Heart left ventricle (tissue), 16 donors: ENCODE measurements at regions not wholly inside any gene's neighbourhood (a gene's known extent, or its start where the extent isn't known, plus 50 kb on each side); places are given as distances from the start of the nearest gene placed in this dataset.

Experiments
- ATAC-seq, 4 donors: fragments of 200-7000 bp; cut with Tn5 transposase; one replicate each; pipeline ENCODE4 v1.9.1; 2020 to 2022; ENCODE audit warnings: moderate library complexity in 4 of 4, mild to moderate bottlenecking in 3 of 4, moderate number of reproducible peaks in 1 of 4
- DNase-seq, 5 donors: peaks; one replicate each; pipeline ENCODE4 v3.0.0-alpha.2; 2020
- H3K27ac ChIP-seq, 12 donors: fragments of 200-600 bp; sonication (generic) in 4 of 12; one replicate each; pipeline versions ENCODE4 v1.5.0 to v1.8.0; 2016 to 2022; ENCODE audit warnings: mild to moderate bottlenecking in 2 of 12
- H3K27me3 ChIP-seq, 9 donors: fragments of 200-600 bp; sonication (generic) in 2 of 9; one replicate each; pipeline versions ENCODE4 v1.5.1 to v1.8.0; 2016 to 2022; ENCODE audit warnings: mild to moderate bottlenecking in 3 of 9
- H3K36me3 ChIP-seq, 9 donors: fragments of 200-600 bp; sonication (generic) in 2 of 9; one replicate each; pipeline versions ENCODE4 v1.5.0 to v1.8.0; 2018 to 2022; ENCODE audit warnings: mild to moderate bottlenecking in 2 of 9
- H3K4me1 ChIP-seq, 12 donors: fragments of 200-600 bp; sonication (generic) in 4 of 12; one replicate each; pipeline versions ENCODE4 v1.5.0 to v1.8.0; 2016 to 2022; ENCODE audit warnings: mild to moderate bottlenecking in 3 of 12
- H3K4me3 ChIP-seq, 12 donors: fragments of 200-600 bp; sonication (generic) in 4 of 12; one replicate each; pipeline versions ENCODE4 v1.5.0 to v1.8.0; 2017 to 2022; ENCODE audit warnings: mild to moderate bottlenecking in 9 of 12, moderate library complexity in 4 of 12
- H3K9me3 ChIP-seq, 12 donors: fragments of 200-600 bp; sonication (generic) in 4 of 12; one replicate each; pipeline versions ENCODE4 v1.5.0 to v1.8.0; 2016 to 2022; ENCODE audit warnings: mild to moderate bottlenecking in 1 of 12
- CTCF ChIP-seq, 12 donors: fragments of 200-600 bp; sonication (generic) in 4 of 12; IDR thresholded peaks; one replicate each; pipeline versions ENCODE4 v1.5.0 to v1.8.0; 2018 to 2022; ENCODE audit warnings: antibody characterized with exemption in 12 of 12, mild to moderate bottlenecking in 5 of 12
- POLR2A ChIP-seq, 2 donors: fragments of 450-650 bp; IDR thresholded peaks; one replicate each; pipeline ENCODE4 v1.6.1; 2017; ENCODE audit warnings: antibody characterized with exemption in 2 of 2, mild to moderate bottlenecking in 2 of 2, moderate library complexity in 2 of 2
- whole genome bisulfite sequencing, 4 donors: extraction: QIAGEN DNeasy Blood & Tissue Kit in 2 of 4; methylation state at CpG; one replicate each; pipeline versions ENCODE4 v1.1.5 to v1.1.7; 2013 to 2018; 5-methylcytosine and 5-hydroxymethylcytosine counted together
- intact Hi-C, 10 donors: fragments of 100-400 bp; cut with DNase I; formaldehyde crosslinking; loops; one replicate each; pipeline versions ENCODE4 v1.11.1 to v1.14.2; 2022
- donor health status: ischemic (EF 13 %, LVEDD 7.1; RV severe dilation, severe dysfunction).
- donor health status: healthy with polysubstance abuse.
- donor health status: DM: no; HTN: yes; CAD: no.
- donor health status: DM: no; HTN: no; CAD: no.
- donor health status: ischemic (EF 25% LVEDD 6.9; RV normal size, moderate dysfunction).
- donor health status: ischemic (EF 25% LVEDD 5.7; RV mildly dilated, moderate dysfunction).
- donor health status: healthy.
- donor health status: DM: yes; HTN: yes; CAD: no.
- donor health status: ischemic (EF 35%, LVEDD 5.7; RV mildly dilated, moderate dysfunction).
- donor health status: nonischemic (EF 11% LVEDD 7.7; RV severe dilation, severe dysfunction).
- donor health status: DM: yes; HTN: yes; CAD: no.
- donor health status: PGD.
- donor health status: ischemic (EF 29% LVEDD 5.4; RV normal size, mild dysfunction).
- donor health status: nonischemic (EF 23%, LVEDD 6.1; RV moderate dilation, normal function).

- Histone ChIP-seq H3K27me3 (peaks cover 0 to 5% (median 0%) of the 10 kb centered on the region in 9 donors), H3K27ac (no peak overlapping the region), H3K4me1 (no peaks in the 10 kb centered on the region), H3K36me3 (no peaks in the 10 kb centered on the region), H3K4me3 (no peak overlapping the region), H3K9me3 (no peaks in the 10 kb centered on the region)
- DNase-seq (no peak), ATAC-seq (no peak)
- intact Hi-C loops, result no loop called here
- 68 to 78% (median 74%) methylated on average over 3 of the region's 3 CpGs for WGBS, 4 donors
- no peak for TF ChIP-seq CTCF (IDR thresholded peaks at IDR 0.05)
- TF ChIP-seq POLR2A (IDR thresholded peaks at IDR 0.05), result no peak
These were observed 160.1 kb downstream of the ARRDC4 start for GRCh38 chr15:98120561-98120960.

- H3K4me3 ChIP-seq, result no peak overlapping the region
- peaks cover 0 to 9% (median 0%) of the 10 kb centered on the region in 9 donors for H3K27me3 ChIP-seq
- DNase-seq (no peak), ATAC-seq (no peak)
- intact Hi-C loops, result no loop called here
- H3K36me3 ChIP-seq, result no peaks in the 10 kb centered on the region
- 48 to 56% (median 52%) methylated on average over 5 of the region's 5 CpGs for WGBS, 4 donors
- H3K27ac ChIP-seq, result peak overlapping the region in 1 of 12 donors; percentile 28
- H3K9me3 ChIP-seq, result no peaks in the 10 kb centered on the region
- no peak for TF ChIP-seq POLR2A (IDR thresholded peaks at IDR 0.05)
- no peak for TF ChIP-seq CTCF (IDR thresholded peaks at IDR 0.05)
- H3K4me1 ChIP-seq, result no peaks in the 10 kb centered on the region
These were observed 161.0 kb downstream of the ARRDC4 start for GRCh38 chr15:98121536-98121935.

GRCh38 chr15:98121957-98122356 is 161.5 kb downstream of the ARRDC4 start:
- Histone ChIP-seq H3K4me3 (no peak overlapping the region), H3K36me3 (no peaks in the 10 kb centered on the region), H3K27ac (peak overlapping the region in 1 of 12 donors; percentile 28), H3K9me3 (no peaks in the 10 kb centered on the region), H3K27me3 (peaks cover 0 to 9% (median 0%) of the 10 kb centered on the region in 9 donors), H3K4me1 (no peaks in the 10 kb centered on the region)
- DNase-seq, result no peak
- ATAC-seq, result no peak
- TF ChIP-seq POLR2A (IDR thresholded peaks at IDR 0.05) (no peak), CTCF (IDR thresholded peaks at IDR 0.05) (no peak)
- WGBS, 4 donors, result 53 to 69% (median 62%) methylated on average over 3 of the region's 3 CpGs
- intact Hi-C loops, result no loop called here

- intact Hi-C loops, result no loop called here
- no peak overlapping the region for H3K4me3 ChIP-seq
- ATAC-seq, result no peak
- peak overlapping the region in 1 of 12 donors; percentile 47 for H3K27ac ChIP-seq
- WGBS, 4 donors, result 61 to 76% (median 68%) methylated on average over 3 of the region's 3 CpGs
- TF ChIP-seq CTCF (IDR thresholded peaks at IDR 0.05), result no peak
- TF ChIP-seq POLR2A (IDR thresholded peaks at IDR 0.05), result no peak
- no peak for DNase-seq
- peaks cover 0 to 19% (median 0%) of the 10 kb centered on the region in 9 donors for H3K27me3 ChIP-seq
- no peaks in the 10 kb centered on the region for H3K9me3 ChIP-seq
- H3K36me3 ChIP-seq, result no peaks in the 10 kb centered on the region
- H3K4me1 ChIP-seq, result no peaks in the 10 kb centered on the region
These were observed 162.8 kb downstream of the ARRDC4 start for GRCh38 chr15:98123297-98123696.
